ENCODE measurements at regions not wholly inside any gene's neighbourhood (a gene's known extent, or its start where the extent isn't known, plus 50 kb on each side); places are given as distances from the start of the nearest gene placed in this dataset.
"Not testable (repeated sequence)": the region's sequence is repeated elsewhere in the genome, so short reads cannot be mapped to it uniquely, and the experiment has no call there.

DNA sequence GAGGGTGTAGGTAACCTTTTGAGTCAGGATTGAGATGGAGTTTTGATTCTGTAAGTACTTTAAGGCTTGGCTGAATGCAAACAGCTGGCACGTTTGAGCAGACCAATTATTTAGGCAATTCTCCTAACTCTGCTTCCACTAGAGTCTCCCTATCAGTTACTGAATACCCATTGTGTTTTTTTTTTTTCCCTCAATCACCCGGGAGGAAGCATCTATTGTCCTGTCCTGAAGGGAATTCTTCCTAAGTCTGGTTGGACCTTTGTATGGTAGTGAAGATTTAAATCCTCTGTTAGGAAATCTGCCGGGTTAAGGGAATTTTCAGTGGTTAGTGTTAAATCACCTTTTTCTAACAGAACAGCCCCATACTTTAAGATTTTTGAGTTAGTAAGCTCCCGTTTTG is 571.2 kb upstream of the USP24 start:
- peaks cover 13% of the 10 kb centered on the region for H3K9me3 Mint-ChIP-seq (ENCODE audit: low read depth, unreplicated experiment)
- TF ChIP-seq CTCF (IDR thresholded peaks at IDR 0.05; ENCODE audit: unreplicated experiment) = no peak
- no peak overlapping the region for H3K27ac Mint-ChIP-seq (ENCODE audit: unreplicated experiment)
- BruUV-seq (replicated peaks) = no TSS peak
- intact Hi-C loops (cut with micrococcal nuclease; ENCODE audit: unreplicated experiment) = no loop called here
- no peaks in the 10 kb centered on the region for H3K36me3 Mint-ChIP-seq (ENCODE audit: insufficient read depth, unreplicated experiment)
- no peak for DNase-seq
- CTCF ChIA-PET = no interaction called here
- H3K4me3 Mint-ChIP-seq (ENCODE audit: low read depth, unreplicated experiment) = no peak overlapping the region
- no peaks in the 10 kb centered on the region for H3K27me3 Mint-ChIP-seq (ENCODE audit: unreplicated experiment)
- H3K4me1 Mint-ChIP-seq (ENCODE audit: low read depth, unreplicated experiment) = no peaks in the 10 kb centered on the region

DNA sequence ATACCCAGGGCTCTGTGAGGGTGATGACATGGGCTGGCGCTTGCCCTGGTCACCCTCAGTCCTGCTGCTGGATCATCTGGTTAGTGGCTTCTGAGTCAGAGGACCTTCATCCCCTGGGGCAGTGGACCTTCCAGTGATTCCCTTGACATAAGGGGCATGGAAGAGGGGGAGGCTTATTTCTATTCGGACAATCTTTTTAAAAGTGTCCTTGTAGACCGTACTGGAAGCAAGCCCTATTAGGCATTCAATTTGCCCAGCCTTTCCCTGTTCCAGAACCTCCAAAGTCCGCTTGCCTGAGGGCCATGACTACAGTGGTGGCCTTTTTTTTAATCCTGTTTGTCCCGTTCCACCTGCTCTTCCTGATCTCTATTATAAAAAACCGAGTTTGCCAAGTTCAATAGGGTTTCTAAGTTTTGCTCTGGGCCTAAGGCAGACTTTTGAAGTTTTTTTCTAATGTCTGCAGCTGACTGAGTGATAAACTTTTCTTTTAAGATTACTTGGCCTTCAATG is 569.8 kb upstream of the USP24 start:
- H3K27ac Mint-ChIP-seq (ENCODE audit: unreplicated experiment); DNase-seq; H3K4me3 Mint-ChIP-seq (ENCODE audit: low read depth, unreplicated experiment); H3K27me3 Mint-ChIP-seq (ENCODE audit: unreplicated experiment); BruUV-seq (replicated peaks); H3K36me3 Mint-ChIP-seq (ENCODE audit: insufficient read depth, unreplicated experiment); H3K4me1 Mint-ChIP-seq (ENCODE audit: low read depth, unreplicated experiment); CTCF ChIA-PET: not testable (repeated sequence)
- H3K9me3 Mint-ChIP-seq (ENCODE audit: low read depth, unreplicated experiment) = peaks cover 13% of the 10 kb centered on the region
- intact Hi-C loops (cut with micrococcal nuclease; ENCODE audit: unreplicated experiment) = loop anchor here (5.0 kb wide), 1 partner anchor 662 kb away; no protein-coding TSS in a partner anchor

DNA sequence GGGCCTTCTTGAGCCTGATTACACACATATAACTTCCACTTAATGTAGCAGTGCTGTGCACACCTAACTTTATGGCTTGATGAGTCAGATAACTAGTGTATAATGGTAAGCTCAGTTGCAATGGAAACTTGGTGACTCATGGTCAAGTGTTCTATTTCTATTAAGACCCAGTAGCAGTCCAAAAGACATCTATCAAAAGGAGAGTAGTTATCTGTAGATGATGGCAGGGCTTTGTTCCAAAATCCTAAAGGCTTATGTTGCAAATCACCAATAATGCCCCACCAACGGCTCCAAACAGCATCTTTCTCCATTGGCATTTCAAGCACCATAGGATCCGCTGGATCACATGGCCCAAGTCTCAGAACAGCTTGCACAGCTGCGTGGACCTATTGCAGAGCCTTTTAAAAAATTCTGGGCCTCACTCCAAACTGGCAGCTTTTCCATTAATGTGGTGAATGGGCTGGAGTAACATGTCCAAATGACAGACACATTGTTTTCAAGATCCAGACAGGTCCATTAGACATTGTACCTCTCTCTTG is 566.8 kb upstream of the USP24 start:
- intact Hi-C loops (cut with micrococcal nuclease; ENCODE audit: unreplicated experiment) = loop anchor here (5.0 kb wide), 1 partner anchor 665 kb away; no protein-coding TSS in a partner anchor
- no TSS peak for BruUV-seq (replicated peaks)
- DNase-seq = no peak
- no peaks in the 10 kb centered on the region for H3K36me3 Mint-ChIP-seq (ENCODE audit: insufficient read depth, unreplicated experiment)
- no peaks in the 10 kb centered on the region for H3K27me3 Mint-ChIP-seq (ENCODE audit: unreplicated experiment)
- no peak overlapping the region for H3K4me3 Mint-ChIP-seq (ENCODE audit: low read depth, unreplicated experiment)
- CTCF ChIA-PET = no interaction called here
- H3K27ac Mint-ChIP-seq (ENCODE audit: unreplicated experiment) = no peak overlapping the region
- no peak for TF ChIP-seq CTCF (IDR thresholded peaks at IDR 0.05; ENCODE audit: unreplicated experiment)
- H3K4me1 Mint-ChIP-seq (ENCODE audit: low read depth, unreplicated experiment) = no peaks in the 10 kb centered on the region
- peaks cover 9% of the 10 kb centered on the region for H3K9me3 Mint-ChIP-seq (ENCODE audit: low read depth, unreplicated experiment)

DNA sequence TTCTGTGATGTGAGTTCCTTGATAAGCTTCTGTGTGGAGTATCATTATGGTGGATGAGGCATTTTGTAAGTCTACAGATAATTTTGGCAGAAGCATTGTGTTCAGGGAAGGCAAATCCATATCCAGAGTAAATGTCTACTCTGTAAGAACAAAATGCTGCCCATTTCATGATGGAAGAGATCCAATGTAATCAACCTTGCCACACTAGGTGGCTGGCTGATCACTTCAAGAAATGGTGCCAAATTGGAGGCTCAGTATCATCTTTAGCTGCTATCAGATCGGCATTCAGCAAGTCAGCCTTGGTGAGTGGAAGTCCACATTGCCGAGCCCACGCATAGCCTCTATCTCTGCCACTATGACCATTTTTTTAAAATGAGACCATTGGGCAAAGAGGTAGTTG is 565.8 kb upstream of the USP24 start:
- Mint-ChIP-seq H3K4me3 (ENCODE audit: low read depth, unreplicated experiment) (no peak overlapping the region), H3K4me1 (ENCODE audit: low read depth, unreplicated experiment) (no peaks in the 10 kb centered on the region), H3K36me3 (ENCODE audit: insufficient read depth, unreplicated experiment) (no peaks in the 10 kb centered on the region), H3K9me3 (ENCODE audit: low read depth, unreplicated experiment) (peaks cover 9% of the 10 kb centered on the region), H3K27me3 (ENCODE audit: unreplicated experiment) (no peaks in the 10 kb centered on the region), H3K27ac (ENCODE audit: unreplicated experiment) (no peak overlapping the region)
- no peak for DNase-seq
- intact Hi-C loops (cut with micrococcal nuclease; ENCODE audit: unreplicated experiment) = loop anchor here (5.0 kb wide), 1 partner anchor 666 kb away; no protein-coding TSS in a partner anchor
- BruUV-seq (replicated peaks) = no TSS peak
- CTCF ChIA-PET = no interaction called here
- no peak for TF ChIP-seq CTCF (IDR thresholded peaks at IDR 0.05; ENCODE audit: unreplicated experiment)

DNA sequence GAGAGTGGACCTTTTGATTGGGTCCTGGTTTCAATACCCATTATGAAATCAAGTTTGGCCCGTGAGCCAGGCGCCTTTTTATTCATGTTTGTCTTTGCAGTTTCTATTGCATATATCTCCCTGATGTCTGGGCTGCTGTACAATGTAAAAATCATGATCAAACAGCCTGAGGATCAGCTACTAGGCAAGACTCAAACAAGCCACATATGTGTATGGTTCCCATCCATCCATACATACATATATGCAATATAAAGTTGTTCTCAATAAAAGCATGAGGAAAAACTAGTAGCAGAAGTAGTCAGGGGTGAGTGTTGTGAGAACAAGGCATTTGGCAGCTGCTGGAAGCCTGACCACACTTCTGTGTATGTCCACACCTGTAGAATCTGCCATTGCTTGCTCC is 562.4 kb upstream of the USP24 start:
- CTCF ChIA-PET = no interaction called here
- intact Hi-C loops (cut with micrococcal nuclease; ENCODE audit: unreplicated experiment) = no loop called here
- Mint-ChIP-seq H3K4me1 (ENCODE audit: low read depth, unreplicated experiment) (no peaks in the 10 kb centered on the region), H3K4me3 (ENCODE audit: low read depth, unreplicated experiment) (no peak overlapping the region), H3K27me3 (ENCODE audit: unreplicated experiment) (no peaks in the 10 kb centered on the region), H3K36me3 (ENCODE audit: insufficient read depth, unreplicated experiment) (no peaks in the 10 kb centered on the region), H3K9me3 (ENCODE audit: low read depth, unreplicated experiment) (peaks cover 6% of the 10 kb centered on the region), H3K27ac (ENCODE audit: unreplicated experiment) (no peak overlapping the region)
- TF ChIP-seq CTCF (IDR thresholded peaks at IDR 0.05; ENCODE audit: unreplicated experiment) = no peak
- BruUV-seq (replicated peaks) = no TSS peak
- no peak for DNase-seq

Data from Calu3 (cell line).